GM12875 (cell line): ENCODE measurements at regions not wholly inside any gene's neighbourhood (a gene's known extent, or its start where the extent isn't known, plus 50 kb on each side); places are given as distances from the start of the nearest gene placed in this dataset.

ENCODE experiments used
- H3K4me3 ChIP-seq: one replicate; pipeline ENCODE4 v1.5.1; 2011; ENCODE audit warnings: low read depth, low read length, control low read depth
- TF ChIP-seq, protein P1 (sequence below): IDR thresholded peaks from 2 replicates; pipeline ENCODE4 v1.5.1; 2011; ENCODE audit warnings: low read depth, mild to moderate bottlenecking, control low read depth, inconsistent platforms, low read length, moderate library complexity, borderline replicate concordance; ENCODE audit not compliant: insufficient read depth

GRCh38 chr12:46499226-46499625 lies 126.7 kb upstream of the SLC38A2 start:
- TF ChIP-seq, protein P1, sequence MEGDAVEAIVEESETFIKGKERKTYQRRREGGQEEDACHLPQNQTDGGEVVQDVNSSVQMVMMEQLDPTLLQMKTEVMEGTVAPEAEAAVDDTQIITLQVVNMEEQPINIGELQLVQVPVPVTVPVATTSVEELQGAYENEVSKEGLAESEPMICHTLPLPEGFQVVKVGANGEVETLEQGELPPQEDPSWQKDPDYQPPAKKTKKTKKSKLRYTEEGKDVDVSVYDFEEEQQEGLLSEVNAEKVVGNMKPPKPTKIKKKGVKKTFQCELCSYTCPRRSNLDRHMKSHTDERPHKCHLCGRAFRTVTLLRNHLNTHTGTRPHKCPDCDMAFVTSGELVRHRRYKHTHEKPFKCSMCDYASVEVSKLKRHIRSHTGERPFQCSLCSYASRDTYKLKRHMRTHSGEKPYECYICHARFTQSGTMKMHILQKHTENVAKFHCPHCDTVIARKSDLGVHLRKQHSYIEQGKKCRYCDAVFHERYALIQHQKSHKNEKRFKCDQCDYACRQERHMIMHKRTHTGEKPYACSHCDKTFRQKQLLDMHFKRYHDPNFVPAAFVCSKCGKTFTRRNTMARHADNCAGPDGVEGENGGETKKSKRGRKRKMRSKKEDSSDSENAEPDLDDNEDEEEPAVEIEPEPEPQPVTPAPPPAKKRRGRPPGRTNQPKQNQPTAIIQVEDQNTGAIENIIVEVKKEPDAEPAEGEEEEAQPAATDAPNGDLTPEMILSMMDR = no peak
- H3K4me3 ChIP-seq = no peak overlapping the region

GRCh38 chr12:46497739-46498138 lies 125.2 kb upstream of the SLC38A2 start:
- no peak overlapping the region for H3K4me3 ChIP-seq
- TF ChIP-seq, protein P1 = no peak

DNA sequence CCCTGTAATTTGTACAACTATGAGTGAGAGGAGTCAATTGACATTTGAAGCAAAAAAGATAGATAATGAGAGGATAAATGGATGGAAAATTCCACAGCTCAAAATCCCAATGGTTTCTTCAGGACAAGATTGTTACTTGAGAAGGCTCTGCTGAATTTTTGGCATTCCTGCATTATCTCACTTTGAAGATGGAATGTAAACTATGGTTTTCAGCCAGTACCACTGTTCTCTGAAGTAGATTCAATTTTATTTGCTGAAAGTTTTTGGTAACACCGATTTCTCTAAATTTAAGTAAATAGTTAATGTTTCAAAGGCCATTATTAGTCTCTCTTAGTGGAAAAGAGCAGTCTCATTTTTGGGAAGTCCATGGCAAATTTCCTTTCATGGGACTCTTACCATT lies 121.9 kb upstream of the SLC38A2 start:
- no peak overlapping the region for H3K4me3 ChIP-seq
- TF ChIP-seq, protein P1 = no peak

DNA sequence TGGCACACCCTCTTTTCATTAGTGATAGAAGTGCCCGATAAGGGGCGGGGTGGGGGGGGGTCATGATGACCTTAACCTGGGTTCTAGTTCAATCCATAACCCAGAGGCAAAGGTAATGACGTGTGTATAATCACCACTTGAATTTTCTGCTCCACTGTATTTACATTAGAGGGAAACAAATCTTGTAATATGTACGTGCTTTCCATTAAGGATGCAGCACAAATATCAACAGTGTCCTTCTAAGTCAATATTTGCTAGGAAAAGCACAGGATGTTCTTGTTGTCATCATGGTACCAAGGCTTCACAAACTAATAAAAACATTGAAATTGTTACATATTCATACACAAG lies 121.2 kb upstream of the SLC38A2 start:
- no peak overlapping the region for H3K4me3 ChIP-seq
- TF ChIP-seq, protein P1 = no peak

DNA sequence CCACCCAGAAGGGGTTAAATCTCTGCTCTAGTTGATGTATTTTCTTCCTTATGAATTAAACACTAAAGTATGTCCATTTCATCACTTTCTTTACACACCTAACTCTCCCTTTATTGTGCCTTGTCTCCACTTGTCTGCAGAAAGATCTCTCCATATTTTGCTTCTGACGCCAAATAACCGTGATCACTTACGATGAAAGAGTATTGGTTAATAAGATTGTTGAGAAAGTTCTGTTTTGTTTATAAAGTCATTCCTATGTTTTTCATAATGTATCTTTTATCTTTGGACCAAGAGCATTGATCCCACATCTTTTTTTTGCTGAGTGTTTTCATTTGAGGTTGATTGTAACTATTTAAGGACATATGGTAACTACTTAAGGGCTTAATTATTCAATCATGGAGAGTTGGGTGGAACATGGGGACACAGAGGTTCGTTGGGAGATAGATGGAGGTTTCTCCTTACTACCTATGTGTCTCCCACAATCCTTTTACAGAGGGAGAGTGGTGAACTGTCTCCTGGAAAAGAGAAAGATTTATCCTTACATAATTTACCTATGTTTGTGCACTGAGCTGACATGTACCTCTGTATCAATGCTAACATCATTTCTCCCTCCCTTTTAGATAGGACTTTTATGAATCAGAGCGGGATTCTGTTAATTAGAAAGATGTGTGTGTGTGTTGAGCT lies 120.7 kb upstream of the SLC38A2 start:
- no peak overlapping the region for H3K4me3 ChIP-seq
- TF ChIP-seq, protein P1 = no peak

- TF ChIP-seq, protein P1 = no peak
- H3K4me3 ChIP-seq = no peak overlapping the region
Observed at GRCh38 chr12:46492471-46493085, 120.0 kb upstream of the SLC38A2 start.

- TF ChIP-seq, protein P1 = no peak
- H3K4me3 ChIP-seq = no peak overlapping the region
Observed at GRCh38 chr12:46491548-46491947, 119.0 kb upstream of the SLC38A2 start.
